AG04449 (cell line): ENCODE measurements at regions not wholly inside any gene's neighbourhood (a gene's known extent, or its start where the extent isn't known, plus 50 kb on each side); places are given as distances from the start of the nearest gene placed in this dataset.
A peak's percentile ranks its signal among the peaks of the same experiment; 100 is the strongest.

Experiments used
- CTCF ChIA-PET: fragments of 350-600 bp; formaldehyde crosslinking; extraction: SDS; loops from one replicate; lab custom pipeline; 2021; ENCODE audit warnings: antibody characterized with exemption; lab: Yijun Ruan, JAX
- POLR2A ChIA-PET: fragments of 400-600, 350-600 bp; formaldehyde crosslinking; extraction: SDS; loops from one replicate; lab custom pipeline; 2020; ENCODE audit warnings: antibody characterized with exemption, inconsistent platforms; lab: Yijun Ruan, JAX
- DNase-seq: peaks from one replicate; pipeline ENCODE4 v3.0.0-alpha.2; 2010; ENCODE audit warnings: low read depth, low spot score
- H3K4me3 ChIP-seq: 2 replicates; pipeline ENCODE4 v1.5.1; 2011; ENCODE audit warnings: low read depth, mild to moderate bottlenecking, control low read depth, low read length
- TF ChIP-seq, protein P1 (sequence below): IDR thresholded peaks from one replicate; pipeline ENCODE4 v1.5.1; 2011; ENCODE audit warnings: mild to moderate bottlenecking, moderate library complexity, low read length, control low read depth, inconsistent platforms; ENCODE audit not compliant: insufficient read depth; ENCODE audit errors: missing control alignments

DNA sequence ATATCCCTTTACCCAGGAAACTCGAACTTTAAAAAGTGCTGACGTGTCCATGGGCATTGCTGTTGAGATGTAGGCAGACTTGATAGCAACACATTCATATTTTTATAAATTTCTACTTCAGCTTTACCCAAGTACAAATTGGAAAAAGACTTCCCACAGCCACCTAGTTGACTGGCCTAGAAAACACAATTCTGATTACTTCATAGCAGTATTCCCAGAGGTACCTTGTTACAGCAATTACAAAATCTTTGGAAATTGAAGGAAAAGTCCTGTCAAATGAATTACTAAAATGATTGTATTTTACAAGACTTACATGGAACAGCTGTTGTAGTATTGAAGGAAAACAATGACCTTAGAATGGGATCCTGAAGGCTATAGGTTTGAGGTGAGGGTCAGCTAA is 130.7 kb upstream of the NREP start:
- no peak overlapping the region for H3K4me3 ChIP-seq
- ChIA-PET POLR2A (no interaction called here), CTCF (no interaction called here)
- TF ChIP-seq, protein P1, sequence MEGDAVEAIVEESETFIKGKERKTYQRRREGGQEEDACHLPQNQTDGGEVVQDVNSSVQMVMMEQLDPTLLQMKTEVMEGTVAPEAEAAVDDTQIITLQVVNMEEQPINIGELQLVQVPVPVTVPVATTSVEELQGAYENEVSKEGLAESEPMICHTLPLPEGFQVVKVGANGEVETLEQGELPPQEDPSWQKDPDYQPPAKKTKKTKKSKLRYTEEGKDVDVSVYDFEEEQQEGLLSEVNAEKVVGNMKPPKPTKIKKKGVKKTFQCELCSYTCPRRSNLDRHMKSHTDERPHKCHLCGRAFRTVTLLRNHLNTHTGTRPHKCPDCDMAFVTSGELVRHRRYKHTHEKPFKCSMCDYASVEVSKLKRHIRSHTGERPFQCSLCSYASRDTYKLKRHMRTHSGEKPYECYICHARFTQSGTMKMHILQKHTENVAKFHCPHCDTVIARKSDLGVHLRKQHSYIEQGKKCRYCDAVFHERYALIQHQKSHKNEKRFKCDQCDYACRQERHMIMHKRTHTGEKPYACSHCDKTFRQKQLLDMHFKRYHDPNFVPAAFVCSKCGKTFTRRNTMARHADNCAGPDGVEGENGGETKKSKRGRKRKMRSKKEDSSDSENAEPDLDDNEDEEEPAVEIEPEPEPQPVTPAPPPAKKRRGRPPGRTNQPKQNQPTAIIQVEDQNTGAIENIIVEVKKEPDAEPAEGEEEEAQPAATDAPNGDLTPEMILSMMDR = no peak
- no peak for DNase-seq

DNA sequence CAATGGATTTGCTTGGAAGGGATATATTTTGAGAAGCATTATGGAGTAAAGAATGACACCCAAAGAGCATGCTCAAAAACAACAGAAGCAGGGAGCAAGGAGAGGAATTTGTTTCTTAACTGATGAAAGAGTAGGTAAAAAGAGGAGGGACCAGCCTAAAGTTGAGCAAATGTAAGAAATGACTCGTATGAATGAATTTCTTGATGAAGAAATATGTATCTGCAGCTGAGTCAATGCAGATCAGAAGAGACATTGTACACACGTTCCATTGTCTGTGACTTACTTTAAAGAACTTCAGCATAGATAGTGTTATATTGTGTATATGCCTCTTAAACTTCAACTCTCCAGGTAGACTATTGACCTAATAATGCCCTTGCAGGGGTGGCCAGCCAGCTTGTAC is 112.7 kb upstream of the NREP start:
- POLR2A ChIA-PET = no interaction called here
- CTCF ChIA-PET = no interaction called here
- no peak for DNase-seq
- no peak overlapping the region for H3K4me3 ChIP-seq
- TF ChIP-seq, protein P1 = no peak

DNA sequence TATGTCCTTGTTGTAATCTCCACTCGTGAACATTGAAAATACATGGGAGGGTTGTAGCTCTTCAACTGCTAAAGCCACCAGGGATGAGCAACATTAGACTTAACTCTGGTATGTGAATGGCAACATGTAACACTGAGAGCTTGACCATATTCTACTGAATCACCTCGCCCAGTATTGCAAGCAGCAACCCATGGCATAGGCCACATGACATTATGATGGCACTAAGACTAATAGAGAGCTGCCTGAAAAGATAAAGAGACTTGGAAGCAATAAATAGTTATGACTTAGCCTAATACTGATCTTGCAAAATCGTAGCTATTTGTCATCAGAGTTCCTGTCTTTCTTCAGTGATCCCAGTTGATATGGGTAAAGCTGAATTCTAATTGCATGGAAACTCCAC is 108.4 kb upstream of the NREP start:
- ChIA-PET POLR2A (no interaction called here), CTCF (interaction anchor here (0.9 kb wide), 1 partner anchor 10 kb away, joined by 3 read pairs; no protein-coding TSS in a partner anchor)
- H3K4me3 ChIP-seq = no peak overlapping the region
- no peak for DNase-seq
- TF ChIP-seq, protein P1 = no peak

DNA sequence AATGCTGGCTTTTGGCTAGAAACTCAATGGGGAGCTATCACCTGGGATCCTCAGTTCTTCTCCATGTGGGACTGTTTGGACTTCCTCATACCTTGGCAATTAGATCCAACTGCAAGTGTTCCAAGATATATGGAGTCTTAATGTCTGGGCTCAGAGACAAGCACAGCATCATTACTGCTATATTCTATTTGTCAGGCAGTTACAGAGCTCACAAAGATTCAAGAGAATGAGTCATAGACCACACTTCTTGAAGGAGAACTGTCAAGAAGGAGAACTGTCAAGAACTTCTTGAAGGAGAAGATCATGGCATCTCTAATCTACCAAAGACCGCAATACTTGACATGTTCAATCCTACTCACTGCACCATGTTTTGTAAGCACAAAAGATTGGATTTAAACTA is 106.8 kb upstream of the NREP start:
- DNase-seq = no peak
- ChIA-PET CTCF (no interaction called here), POLR2A (no interaction called here)
- no peak overlapping the region for H3K4me3 ChIP-seq
- TF ChIP-seq, protein P1 = no peak

DNA sequence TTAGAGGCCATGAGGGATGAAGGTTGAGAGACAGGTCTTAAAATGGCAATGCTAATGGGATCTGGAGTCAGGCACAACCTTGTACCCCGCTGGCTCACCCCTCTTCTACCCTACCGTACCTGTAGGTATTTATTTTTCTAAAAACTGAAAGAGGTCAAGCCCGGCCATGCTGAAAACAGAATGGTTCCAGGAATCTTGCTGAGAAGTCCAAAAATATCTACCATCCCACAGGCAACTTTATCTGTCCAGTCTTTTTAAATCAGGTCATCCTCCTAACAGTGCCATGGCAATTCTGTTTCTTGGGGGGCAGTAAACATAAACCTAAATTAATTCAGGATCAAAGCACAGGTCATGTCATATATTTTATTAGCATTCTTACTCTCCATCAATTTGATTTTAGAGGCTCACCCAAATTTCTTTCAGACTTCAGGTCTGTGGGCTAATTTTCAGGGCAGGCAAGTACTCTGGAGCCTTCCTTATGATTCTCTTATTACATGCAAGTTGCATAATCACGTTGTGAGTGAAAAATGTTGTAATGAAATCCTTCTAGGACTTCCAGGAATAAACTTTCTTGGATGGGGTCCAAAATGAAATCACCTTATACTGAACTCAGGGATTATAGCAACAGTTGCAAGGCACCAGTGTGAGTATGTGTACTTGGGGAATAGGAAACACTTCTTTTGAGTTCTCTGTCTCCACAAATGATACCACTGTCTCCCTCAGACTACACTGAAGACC is 102.7 kb upstream of the NREP start:
- H3K4me3 ChIP-seq = no peak overlapping the region
- DNase-seq = peak; percentile 46
- TF ChIP-seq, protein P1 = no peak
- POLR2A ChIA-PET = no interaction called here
- CTCF ChIA-PET = interaction anchor here (1.2 kb wide), 1 partner anchor 19 kb away, joined by 3 read pairs; no protein-coding TSS in a partner anchor

DNA sequence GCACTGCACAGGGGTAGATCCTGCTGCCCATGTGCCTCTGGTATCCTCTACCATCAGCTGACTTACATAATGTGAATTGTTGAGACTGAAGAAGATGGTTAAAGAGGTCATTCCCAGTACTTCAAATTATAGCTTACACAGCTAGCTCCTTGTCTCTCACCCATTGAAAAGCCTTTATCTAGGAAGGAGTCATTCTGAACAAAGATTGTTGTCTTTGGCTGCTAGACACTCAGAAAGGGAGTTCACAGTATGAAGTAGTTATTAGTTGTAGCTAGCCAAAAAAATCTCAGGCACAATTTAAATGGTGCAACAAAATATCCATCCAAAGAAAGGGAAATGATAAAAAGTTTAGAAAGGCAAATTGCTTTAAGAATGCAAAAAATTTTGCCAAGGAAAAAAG is 102.0 kb upstream of the NREP start:
- ChIA-PET POLR2A (no interaction called here), CTCF (interaction anchor here (1.2 kb wide), 1 partner anchor 20 kb away, joined by 3 read pairs; no protein-coding TSS in a partner anchor)
- TF ChIP-seq, protein P1 = no peak
- H3K4me3 ChIP-seq = no peak overlapping the region
- no peak for DNase-seq
